K562 (cell line): ENCODE measurements at regions not wholly inside any gene's neighbourhood (a gene's known extent, or its start where the extent isn't known, plus 50 kb on each side); places are given as distances from the start of the nearest gene placed in this dataset.

Experiments
- CBFA2T3 ChIP-seq: fragments of 450-650 bp; IDR thresholded peaks from 2 replicates; pipeline ENCODE4 v1.6.1; 2017
- CHD1 ChIP-seq: fragments of 200-600 bp; sonication (generic); IDR thresholded peaks from one replicate; pipeline ENCODE4 v1.6.1; 2012; ENCODE audit warnings: mild to moderate bottlenecking, moderate library complexity, low read length, inconsistent platforms
- HNRNPK ChIP-seq: fragments of 200-400 bp; formaldehyde crosslinking; IDR thresholded peaks from one replicate; pipeline ENCODE4 v1.6.1; 2018; ENCODE audit warnings: mild to moderate bottlenecking, low read depth, low read length; ENCODE audit not compliant: poor library complexity, severe bottlenecking
- SAP30 ChIP-seq: fragments of 200-600 bp; sonication (generic); IDR thresholded peaks from 2 replicates; pipeline ENCODE4 v1.6.1; 2012; ENCODE audit warnings: borderline replicate concordance, low read depth, mild to moderate bottlenecking, moderate library complexity, low read length, control low read depth, inconsistent platforms; ENCODE audit not compliant: insufficient read depth, poor library complexity, severe bottlenecking
- SLC30A9 ChIP-seq: fragments of 250-450 bp; sonication (Bioruptor Pico); IDR thresholded peaks from 2 replicates; pipeline ENCODE4 v1.8.0; 2022; ENCODE audit warnings: mild to moderate bottlenecking, moderate library complexity
- SMC3 ChIP-seq: conservative IDR thresholded peaks from 2 replicates; pipeline ENCODE4 v1.6.1; 2011; ENCODE audit warnings: low read depth, low read length, improper control_type of control experiment; ENCODE audit not compliant: insufficient read depth
- ZKSCAN3 ChIP-seq: fragments of 250-450 bp; sonication (Bioruptor Pico); IDR thresholded peaks from 2 replicates; pipeline ENCODE4 v1.4.0; 2020
- TF ChIP-seq, protein P1 (sequence below): fragments of 250-450 bp; sonication (Bioruptor Pico); IDR thresholded peaks from 2 replicates; pipeline ENCODE4 v1.5.1; 2021; ENCODE audit warnings: mild to moderate bottlenecking
- TF ChIP-seq, protein P2 (sequence below): sonication (generic); formaldehyde crosslinking; IDR thresholded peaks from 2 replicates; pipeline ENCODE4 v1.8.0; 2023; ENCODE audit warnings: mild to moderate bottlenecking, missing genetic modification reagents

DNA sequence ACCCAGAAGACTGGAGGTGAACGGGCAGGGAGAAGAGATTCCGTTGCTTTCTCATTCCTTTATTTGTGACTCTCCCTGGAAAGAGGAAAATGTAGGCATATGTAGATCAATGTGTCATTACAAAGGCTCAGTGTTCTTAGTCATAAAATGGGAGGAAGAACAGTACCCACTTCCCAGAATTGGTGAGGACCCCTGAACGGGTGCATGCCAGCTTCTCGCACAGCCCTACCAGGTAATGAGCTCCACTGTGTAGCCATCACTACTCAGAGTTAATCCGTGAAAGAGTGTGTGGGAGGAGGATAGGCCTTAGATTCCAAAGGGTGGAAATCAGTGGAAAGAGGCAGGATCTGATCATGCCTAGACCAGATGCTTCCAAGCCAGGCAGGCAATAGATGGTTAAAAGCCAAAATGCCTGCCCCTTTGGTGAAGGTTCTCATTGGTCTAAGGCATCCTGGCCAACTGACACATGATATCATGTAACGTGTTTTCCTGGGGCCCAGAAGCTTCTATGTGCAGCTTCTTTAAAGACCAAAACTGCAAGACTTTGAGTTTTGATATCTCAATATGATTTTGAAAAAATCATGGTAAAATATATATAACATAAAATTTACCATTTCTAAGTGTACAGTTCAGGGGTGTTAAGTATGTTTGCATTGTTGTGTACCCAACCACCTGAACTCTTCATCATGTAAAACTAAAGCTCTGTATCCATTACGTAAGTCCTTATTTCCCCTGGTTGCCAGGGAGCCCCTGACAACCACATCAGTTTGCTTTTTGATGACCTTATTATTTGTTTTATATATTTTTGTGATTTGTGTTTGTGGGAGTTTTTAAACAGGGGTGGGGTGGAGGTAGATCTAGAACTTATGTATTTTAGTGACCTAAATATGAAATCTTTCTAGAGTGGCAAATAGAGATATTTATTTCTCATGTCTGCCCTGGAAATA is 402.2 kb upstream of the CFAP20DC start (continued):
- TF ChIP-seq, protein P1, sequence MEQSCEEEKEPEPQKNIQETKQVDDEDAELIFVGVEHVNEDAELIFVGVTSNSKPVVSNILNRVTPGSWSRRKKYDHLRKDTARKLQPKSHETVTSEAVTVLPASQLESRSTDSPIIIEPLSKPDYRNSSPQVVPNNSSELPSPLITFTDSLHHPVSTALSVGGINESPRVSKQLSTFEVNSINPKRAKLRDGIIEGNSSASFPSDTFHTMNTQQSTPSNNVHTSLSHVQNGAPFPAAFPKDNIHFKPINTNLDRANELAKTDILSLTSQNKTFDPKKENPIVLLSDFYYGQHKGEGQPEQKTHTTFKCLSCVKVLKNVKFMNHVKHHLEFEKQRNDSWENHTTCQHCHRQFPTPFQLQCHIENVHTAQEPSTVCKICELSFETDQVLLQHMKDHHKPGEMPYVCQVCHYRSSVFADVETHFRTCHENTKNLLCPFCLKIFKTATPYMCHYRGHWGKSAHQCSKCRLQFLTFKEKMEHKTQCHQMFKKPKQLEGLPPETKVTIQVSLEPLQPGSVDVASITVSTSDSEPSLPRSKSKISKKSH (CRISPR knock-in tag) = no peak
- TF ChIP-seq, protein P2, sequence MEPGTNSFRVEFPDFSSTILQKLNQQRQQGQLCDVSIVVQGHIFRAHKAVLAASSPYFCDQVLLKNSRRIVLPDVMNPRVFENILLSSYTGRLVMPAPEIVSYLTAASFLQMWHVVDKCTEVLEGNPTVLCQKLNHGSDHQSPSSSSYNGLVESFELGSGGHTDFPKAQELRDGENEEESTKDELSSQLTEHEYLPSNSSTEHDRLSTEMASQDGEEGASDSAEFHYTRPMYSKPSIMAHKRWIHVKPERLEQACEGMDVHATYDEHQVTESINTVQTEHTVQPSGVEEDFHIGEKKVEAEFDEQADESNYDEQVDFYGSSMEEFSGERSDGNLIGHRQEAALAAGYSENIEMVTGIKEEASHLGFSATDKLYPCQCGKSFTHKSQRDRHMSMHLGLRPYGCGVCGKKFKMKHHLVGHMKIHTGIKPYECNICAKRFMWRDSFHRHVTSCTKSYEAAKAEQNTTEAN (CRISPR knock-in tag) = no peak
- TF ChIP-seq HNRNPK (no peak), ZKSCAN3 (CRISPR knock-in tag) (no peak), CBFA2T3 (no peak), SLC30A9 (CRISPR knock-in tag) (no peak), SAP30 (no peak), SMC3 (no peak), CHD1 (no peak)
